ENCODE measurements at regions not wholly inside any gene's neighbourhood (a gene's known extent, or its start where the extent isn't known, plus 50 kb on each side); places are given as distances from the start of the nearest gene placed in this dataset.

DNA sequence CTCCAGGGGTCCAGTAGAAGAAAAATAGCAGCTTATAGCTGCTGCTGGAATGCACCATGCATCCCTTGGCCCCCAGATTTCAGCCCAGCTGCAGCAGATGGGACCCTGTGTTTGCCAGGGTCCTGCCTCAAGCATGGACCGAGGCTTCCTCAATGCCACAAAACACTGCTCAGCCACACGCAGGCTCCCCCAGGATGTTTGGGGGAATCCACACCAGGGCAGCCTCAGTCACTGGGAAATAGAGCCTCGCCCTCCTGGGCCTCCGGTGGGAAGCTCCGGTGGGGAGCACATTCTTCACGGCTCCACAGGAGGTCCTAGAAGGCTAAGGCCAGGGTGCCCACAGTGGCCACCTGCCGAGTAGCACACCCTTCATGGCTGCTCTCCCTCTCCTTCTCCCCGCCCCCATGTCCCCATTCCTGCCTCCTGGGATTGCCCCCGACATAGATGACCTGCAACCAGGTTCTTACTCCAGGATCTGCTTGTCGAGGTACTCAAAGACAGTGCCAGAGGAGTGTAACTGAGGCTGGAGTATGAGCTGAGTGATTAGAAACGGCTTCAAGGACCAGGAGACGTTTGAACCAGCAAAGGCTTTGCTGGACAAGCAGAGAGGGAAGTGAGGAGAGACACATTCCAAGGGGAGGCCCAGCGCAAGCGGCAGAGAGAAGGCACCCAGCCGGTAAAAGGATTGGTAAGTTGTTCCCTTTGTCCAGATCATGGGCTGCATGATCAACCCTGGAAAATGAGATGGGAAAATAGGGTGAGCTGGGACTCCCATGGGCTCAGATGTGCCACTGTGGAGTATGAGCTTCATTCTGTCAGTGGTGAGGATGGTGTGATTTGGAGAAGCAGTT is 110.7 kb upstream of the UQCRFS1 start:
- in situ Hi-C loops (cut with HindIII; ENCODE audit: low sequenced_read_pairs), result no loop called here
- TF ChIP-seq, protein P1, sequence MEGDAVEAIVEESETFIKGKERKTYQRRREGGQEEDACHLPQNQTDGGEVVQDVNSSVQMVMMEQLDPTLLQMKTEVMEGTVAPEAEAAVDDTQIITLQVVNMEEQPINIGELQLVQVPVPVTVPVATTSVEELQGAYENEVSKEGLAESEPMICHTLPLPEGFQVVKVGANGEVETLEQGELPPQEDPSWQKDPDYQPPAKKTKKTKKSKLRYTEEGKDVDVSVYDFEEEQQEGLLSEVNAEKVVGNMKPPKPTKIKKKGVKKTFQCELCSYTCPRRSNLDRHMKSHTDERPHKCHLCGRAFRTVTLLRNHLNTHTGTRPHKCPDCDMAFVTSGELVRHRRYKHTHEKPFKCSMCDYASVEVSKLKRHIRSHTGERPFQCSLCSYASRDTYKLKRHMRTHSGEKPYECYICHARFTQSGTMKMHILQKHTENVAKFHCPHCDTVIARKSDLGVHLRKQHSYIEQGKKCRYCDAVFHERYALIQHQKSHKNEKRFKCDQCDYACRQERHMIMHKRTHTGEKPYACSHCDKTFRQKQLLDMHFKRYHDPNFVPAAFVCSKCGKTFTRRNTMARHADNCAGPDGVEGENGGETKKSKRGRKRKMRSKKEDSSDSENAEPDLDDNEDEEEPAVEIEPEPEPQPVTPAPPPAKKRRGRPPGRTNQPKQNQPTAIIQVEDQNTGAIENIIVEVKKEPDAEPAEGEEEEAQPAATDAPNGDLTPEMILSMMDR (IDR thresholded peaks at IDR 0.05; ENCODE audit: low read depth, low read length, missing control alignments), result no peak
- DNase-seq (ENCODE audit: low read depth), result no peak
- H3K4me3 ChIP-seq (ENCODE audit: low read depth, low read length), result no peak overlapping the region

DNA sequence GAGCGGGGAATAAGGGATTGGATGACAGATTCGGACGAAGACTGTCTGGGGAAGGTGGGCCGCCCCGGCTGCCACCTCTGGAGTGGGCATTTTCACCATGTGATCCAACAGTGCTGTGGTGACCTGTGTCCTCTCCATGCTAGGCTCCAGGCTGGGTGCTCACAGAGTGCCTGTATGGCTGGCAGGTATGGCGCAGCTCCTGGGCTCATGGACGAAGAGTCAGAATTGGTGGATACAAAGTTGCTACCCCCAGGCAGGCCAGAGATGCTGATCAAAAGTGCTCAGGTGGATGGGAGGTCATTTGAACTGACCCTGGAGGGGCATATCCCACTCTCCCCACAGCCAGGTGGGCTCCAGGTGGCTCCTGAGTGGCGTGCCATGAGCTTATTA is 111.3 kb upstream of the UQCRFS1 start:
- TF ChIP-seq, protein P1 (IDR thresholded peaks at IDR 0.05; ENCODE audit: low read depth, low read length, missing control alignments), result no peak
- no peak for DNase-seq (ENCODE audit: low read depth)
- in situ Hi-C loops (cut with HindIII; ENCODE audit: low sequenced_read_pairs), result no loop called here
- no peak overlapping the region for H3K4me3 ChIP-seq (ENCODE audit: low read depth, low read length)

DNA sequence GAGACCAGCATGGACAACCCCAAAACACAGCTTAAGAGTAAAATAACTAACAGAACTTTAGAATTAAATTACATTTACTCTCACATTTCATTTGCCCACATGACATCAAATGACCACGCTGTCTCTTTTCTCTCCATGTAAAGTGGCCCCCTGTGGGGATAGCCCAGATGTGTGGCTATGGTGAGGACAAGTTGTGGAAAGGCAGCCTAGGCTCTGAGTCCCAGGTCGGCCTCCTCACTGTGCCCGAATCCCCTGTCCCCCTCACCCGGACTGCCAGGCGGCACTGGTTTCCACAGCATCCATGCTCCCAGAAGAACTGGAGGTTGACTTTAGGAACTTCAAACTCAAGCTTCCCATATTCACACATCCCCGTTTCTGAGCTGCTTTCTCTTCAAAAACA is 111.8 kb upstream of the UQCRFS1 start:
- no peak for DNase-seq (ENCODE audit: low read depth)
- TF ChIP-seq, protein P1 (IDR thresholded peaks at IDR 0.05; ENCODE audit: low read depth, low read length, missing control alignments), result no peak
- H3K4me3 ChIP-seq (ENCODE audit: low read depth, low read length), result no peak overlapping the region
- in situ Hi-C loops (cut with HindIII; ENCODE audit: low sequenced_read_pairs), result no loop called here

DNA sequence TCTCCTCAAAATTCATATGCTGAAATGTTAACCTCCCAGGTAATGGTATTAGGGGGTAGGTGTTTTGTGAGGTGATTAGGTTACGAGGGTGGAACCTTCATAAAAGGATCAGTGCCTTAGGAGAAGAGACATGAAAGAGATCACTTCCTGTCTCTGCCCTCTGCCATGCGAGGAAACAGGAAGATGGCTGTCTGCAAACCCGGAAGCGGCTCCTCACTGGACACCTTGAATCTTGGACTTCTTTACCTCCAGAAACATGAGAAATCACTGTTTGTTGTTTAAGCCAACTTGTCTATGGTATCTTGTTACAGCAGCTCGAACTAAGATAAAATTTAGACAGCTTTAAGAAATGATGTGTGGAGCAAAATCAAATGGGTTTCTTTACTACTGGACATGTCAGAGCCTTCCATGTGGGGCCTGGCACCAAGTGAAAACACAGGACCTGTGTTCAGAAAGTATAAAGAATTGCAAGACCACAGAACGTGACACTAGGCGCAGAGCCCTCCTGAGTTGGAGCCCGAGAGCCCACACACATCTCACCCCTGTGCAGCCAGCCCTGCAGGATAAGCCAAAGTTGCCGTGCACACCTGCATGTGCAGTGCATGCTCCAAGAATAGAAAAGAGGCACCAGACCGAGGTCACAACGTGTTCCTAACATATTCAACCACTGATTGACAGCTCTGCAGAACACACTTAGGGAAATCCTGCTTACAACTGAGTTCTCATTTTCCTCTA is 112.5 kb upstream of the UQCRFS1 start:
- in situ Hi-C loops (cut with HindIII; ENCODE audit: low sequenced_read_pairs), result no loop called here
- DNase-seq (ENCODE audit: low read depth), result no peak
- TF ChIP-seq, protein P1 (IDR thresholded peaks at IDR 0.05; ENCODE audit: low read depth, low read length, missing control alignments), result no peak
- H3K4me3 ChIP-seq (ENCODE audit: low read depth, low read length), result no peak overlapping the region

DNA sequence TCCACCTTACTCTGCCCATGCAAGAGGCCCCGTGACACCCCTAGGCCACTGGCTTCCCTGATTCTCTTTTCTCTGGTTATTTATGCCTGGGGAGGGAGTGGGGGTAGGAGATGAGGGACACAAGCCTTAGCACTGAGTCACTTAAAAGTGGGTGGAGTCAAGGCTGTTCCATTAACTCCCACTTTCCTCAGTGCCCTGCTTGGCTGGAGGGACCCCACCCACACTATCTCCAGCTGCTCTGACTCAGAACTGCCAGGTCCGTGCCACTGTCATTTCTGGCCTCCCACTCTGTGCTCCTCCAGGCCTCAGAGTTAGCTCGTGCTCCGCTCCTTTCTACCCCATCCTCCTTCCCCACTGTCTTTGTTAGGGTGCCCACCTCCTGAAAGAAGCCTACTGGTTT is 113.4 kb upstream of the UQCRFS1 start:
- TF ChIP-seq, protein P1 (IDR thresholded peaks at IDR 0.05; ENCODE audit: low read depth, low read length, missing control alignments), result no peak
- in situ Hi-C loops (cut with HindIII; ENCODE audit: low sequenced_read_pairs), result no loop called here
- H3K4me3 ChIP-seq (ENCODE audit: low read depth, low read length), result no peak overlapping the region
- DNase-seq (ENCODE audit: low read depth), result no peak

DNA sequence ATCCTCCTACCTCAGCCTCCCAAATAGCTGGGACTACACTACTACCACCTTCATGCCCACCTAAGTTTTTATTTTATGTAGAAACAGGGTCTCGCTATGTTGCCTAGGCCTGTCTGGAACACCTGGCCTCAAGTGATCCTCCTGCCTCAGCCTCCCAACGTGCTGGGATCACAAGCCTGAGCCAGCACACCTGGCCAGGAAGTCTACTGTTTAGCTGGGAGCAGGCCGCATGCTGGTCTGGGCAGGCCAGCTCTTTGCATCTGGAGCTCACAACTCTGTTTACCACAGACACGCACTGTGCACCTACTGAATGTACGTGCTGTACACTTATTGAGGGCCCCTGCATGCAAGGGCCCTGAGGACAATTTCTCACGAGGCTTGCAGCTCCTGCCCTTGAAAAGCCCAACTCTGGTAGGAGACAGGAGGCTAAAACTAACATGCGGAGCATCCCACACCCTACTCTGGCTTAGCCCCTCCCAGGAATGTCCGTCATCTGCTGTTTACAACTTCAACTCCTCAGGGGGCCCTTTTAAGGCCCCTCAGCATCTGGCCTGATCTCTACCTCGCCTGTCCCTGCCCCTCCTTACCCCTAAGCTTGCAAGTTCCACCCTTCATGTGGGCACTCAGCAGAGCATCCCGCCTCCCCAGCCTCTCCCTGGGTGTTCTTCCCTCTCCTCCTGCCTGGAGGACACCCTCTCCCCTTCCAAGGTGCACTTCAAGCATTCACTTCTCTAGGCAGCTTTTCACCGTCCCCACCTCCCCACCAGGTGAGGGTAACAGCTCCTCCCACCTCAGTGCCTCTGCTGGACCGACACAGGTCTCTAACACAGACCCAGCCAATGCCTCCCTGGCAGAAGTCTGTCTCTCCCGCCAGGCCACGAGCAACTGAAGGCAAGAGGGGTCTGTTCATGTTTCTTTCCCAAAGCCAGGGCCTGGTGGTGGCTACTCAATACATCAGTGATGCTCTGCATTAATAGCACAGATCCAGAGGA is 114.2 kb upstream of the UQCRFS1 start:
- no peak for DNase-seq (ENCODE audit: low read depth)
- TF ChIP-seq, protein P1 (IDR thresholded peaks at IDR 0.05; ENCODE audit: low read depth, low read length, missing control alignments), result no peak
- in situ Hi-C loops (cut with HindIII; ENCODE audit: low sequenced_read_pairs), result no loop called here
- H3K4me3 ChIP-seq (ENCODE audit: low read depth, low read length), result no peak overlapping the region

All from astrocyte of the cerebellum (primary cell).